ENCODE measurements at regions not wholly inside any gene's neighbourhood (a gene's known extent, or its start where the extent isn't known, plus 50 kb on each side); places are given as distances from the start of the nearest gene placed in this dataset.

- no peak for TF ChIP-seq CTCF (IDR thresholded peaks at IDR 0.05)
These were observed 105.2 kb upstream of the FOXP4 start (continued) for GRCh38 chr6:41440958-41441357.

- Histone ChIP-seq H3K79me2 (ENCODE audit: insufficient read depth) (no peaks in the 10 kb centered on the region), H3K9ac (no peak overlapping the region), H3K27ac (ENCODE audit: low read depth in 2 of 2, low read length in 1 of 2) (no peak overlapping the region), H3F3A (replicated peaks; ENCODE audit: insufficient read depth) (no peaks in the 10 kb centered on the region), H3K9me3 (no peaks in the 10 kb centered on the region), H3K4me1 (ENCODE audit: control insufficient read depth in 1 of 2, insufficient read depth in 2 of 2, low read depth in 1 of 2, low read length in 1 of 2) (no peaks in the 10 kb centered on the region), H3K4me3 (ENCODE audit: low read depth in 2 of 2, low read length in 1 of 2) (no peak overlapping the region), H3K9me2 (no peaks in the 10 kb centered on the region), H3K27me3 (ENCODE audit: insufficient read depth) (peaks cover 25% of the 10 kb centered on the region), H3K4me2 (no peak overlapping the region), H2AFZ (ENCODE audit: low read depth) (no peak overlapping the region), H4K20me1 (ENCODE audit: insufficient read depth) (no peaks in the 10 kb centered on the region), H3K36me3 (replicated peaks in 1 of 2; ENCODE audit: control insufficient read depth in 1 of 2, insufficient read depth in 2 of 2, low read length in 1 of 2) (no peaks in the 10 kb centered on the region)
- DNase-seq = no peak
- 86% methylated on average over 9 of the region's 9 CpGs for WGBS (ENCODE audit: low lambda C conversion rate)
- no peak for TF ChIP-seq SMC3 (IDR thresholded peaks at IDR 0.05; ENCODE audit: low read depth, low read length)
- no peak for TF ChIP-seq TAF1 (IDR thresholded peaks at IDR 0.05; ENCODE audit: borderline replicate concordance, low read depth, low read length)
- no peak for TF ChIP-seq USF2 (IDR thresholded peaks at IDR 0.05; ENCODE audit: borderline replicate concordance, low read depth, low read length)
- TF ChIP-seq PBX3 (IDR thresholded peaks at IDR 0.05) = no peak
- no peak for TF ChIP-seq ELF1 (IDR thresholded peaks at IDR 0.05)
- no peak for TF ChIP-seq GATA2 (CRISPR knock-in tag; IDR thresholded peaks at IDR 0.05)
- CTCF ChIA-PET = interaction anchor here (0.5 to 1.4 kb wide), 5 partner anchors 9 to 106 kb away, joined by 3 to 6 read pairs (median 4); no protein-coding TSS in a partner anchor
- POLR2A ChIA-PET = no interaction called here
These were observed 104.4 kb upstream of the FOXP4 start for GRCh38 chr6:41441598-41442351.

GRCh38 chr6:41442352-41442672 is 103.9 kb upstream of the FOXP4 start:
- no peaks in the 10 kb centered on the region for H3K9me2 ChIP-seq
- H3K9me3 ChIP-seq = no peaks in the 10 kb centered on the region
- no peak overlapping the region for H2AFZ ChIP-seq (ENCODE audit: low read depth)
- no peak overlapping the region for H3K4me3 ChIP-seq (ENCODE audit: low read depth in 2 of 2, low read length in 1 of 2)
- ChIA-PET POLR2A (no interaction called here), CTCF (interaction anchor here (0.8 to 4.9 kb wide), 7 partner anchors 9 to 145 kb away, joined by 4 to 27 read pairs (median 5); no protein-coding TSS in a partner anchor)
- no peak overlapping the region for H3K9ac ChIP-seq
- no peaks in the 10 kb centered on the region for H3F3A ChIP-seq (replicated peaks; ENCODE audit: insufficient read depth)
- H3K79me2 ChIP-seq (ENCODE audit: insufficient read depth) = no peaks in the 10 kb centered on the region
- no CpG with 5 or more reads among the region's 2 CpGs for WGBS (ENCODE audit: low lambda C conversion rate)
- H4K20me1 ChIP-seq (ENCODE audit: insufficient read depth) = no peaks in the 10 kb centered on the region
- H3K36me3 ChIP-seq (replicated peaks in 1 of 2; ENCODE audit: control insufficient read depth in 1 of 2, insufficient read depth in 2 of 2, low read length in 1 of 2) = no peaks in the 10 kb centered on the region
- no peaks in the 10 kb centered on the region for H3K4me1 ChIP-seq (ENCODE audit: control insufficient read depth in 1 of 2, insufficient read depth in 2 of 2, low read depth in 1 of 2, low read length in 1 of 2)
- peaks cover 20% of the 10 kb centered on the region for H3K27me3 ChIP-seq (ENCODE audit: insufficient read depth)
- no peak for DNase-seq
- no peak overlapping the region for H3K27ac ChIP-seq (ENCODE audit: low read depth in 2 of 2, low read length in 1 of 2)
- H3K4me2 ChIP-seq = no peak overlapping the region
- TF ChIP-seq TCF12 (IDR thresholded peaks at IDR 0.05) = no peak
- no peak for TF ChIP-seq ZBTB33 (IDR thresholded peaks at IDR 0.05; ENCODE audit: borderline replicate concordance, low read depth)
- TF ChIP-seq USF2 (IDR thresholded peaks at IDR 0.05; ENCODE audit: borderline replicate concordance, low read depth, low read length) = no peak
- TF ChIP-seq NFIC (IDR thresholded peaks at IDR 0.05; ENCODE audit: borderline replicate concordance) = no peak
- TF ChIP-seq FOSL2 (IDR thresholded peaks at IDR 0.05; ENCODE audit: borderline replicate concordance, low read depth) = no peak
- no peak for TF ChIP-seq CTCF (IDR thresholded peaks at IDR 0.05)
- no peak for TF ChIP-seq PBX3 (IDR thresholded peaks at IDR 0.05)
- no peak for TF ChIP-seq TEAD4 (IDR thresholded peaks at IDR 0.05; ENCODE audit: borderline replicate concordance, insufficient read depth)
- TF ChIP-seq GATA2 (CRISPR knock-in tag; IDR thresholded peaks at IDR 0.05) = no peak

All from SK-N-SH (cell line).